ENCODE measurements at regions not wholly inside any gene's neighbourhood (a gene's known extent, or its start where the extent isn't known, plus 50 kb on each side); places are given as distances from the start of the nearest gene placed in this dataset.

- DNase-seq (ENCODE audit: low read depth) = no peak
Observed at GRCh38 chr6:130314271-130314670, 51.5 kb upstream of the TMEM200A start.

- DNase-seq (ENCODE audit: low read depth) = no peak
Observed at GRCh38 chr6:130313206-130313605, 52.6 kb upstream of the TMEM200A start.

- DNase-seq (ENCODE audit: low read depth) = no peak
Observed at GRCh38 chr6:130309028-130309427, 56.8 kb upstream of the TMEM200A start.

- DNase-seq (ENCODE audit: low read depth) = peak; percentile 71
Observed at GRCh38 chr6:130307752-130308361, 58.0 kb upstream of the TMEM200A start.

GRCh38 chr6:130306377-130306776 is 59.4 kb upstream of the TMEM200A start:
- peak; percentile 24 for DNase-seq (ENCODE audit: low read depth)

GRCh38 chr6:130303431-130303830 is 62.4 kb upstream of the TMEM200A start:
- DNase-seq (ENCODE audit: low read depth) = no peak

- no peak for DNase-seq (ENCODE audit: low read depth)
Observed at GRCh38 chr6:130298258-130298657, 67.6 kb upstream of the TMEM200A start.

- no peak for DNase-seq (ENCODE audit: low read depth)
Observed at GRCh38 chr6:130296854-130297253, 69.0 kb upstream of the TMEM200A start.

GRCh38 chr6:130293800-130294199 is 71.0 kb upstream of the SAMD3 start:
- DNase-seq (ENCODE audit: low read depth) = peak; percentile 75

GRCh38 chr6:130288065-130288464 is 65.3 kb upstream of the SAMD3 start:
- DNase-seq (ENCODE audit: low read depth) = no peak

GRCh38 chr6:130282234-130282995 is 59.7 kb upstream of the SAMD3 start:
- DNase-seq (ENCODE audit: low read depth) = no peak

GRCh38 chr6:130276507-130276906 is 53.8 kb upstream of the SAMD3 start:
- DNase-seq (ENCODE audit: low read depth) = peak; percentile 17

GRCh38 chr6:130274007-130274406 is 51.3 kb upstream of the SAMD3 start:
- no peak for DNase-seq (ENCODE audit: low read depth)
